ENCODE measurements at regions not wholly inside any gene's neighbourhood (a gene's known extent, or its start where the extent isn't known, plus 50 kb on each side); places are given as distances from the start of the nearest gene placed in this dataset.

DNA sequence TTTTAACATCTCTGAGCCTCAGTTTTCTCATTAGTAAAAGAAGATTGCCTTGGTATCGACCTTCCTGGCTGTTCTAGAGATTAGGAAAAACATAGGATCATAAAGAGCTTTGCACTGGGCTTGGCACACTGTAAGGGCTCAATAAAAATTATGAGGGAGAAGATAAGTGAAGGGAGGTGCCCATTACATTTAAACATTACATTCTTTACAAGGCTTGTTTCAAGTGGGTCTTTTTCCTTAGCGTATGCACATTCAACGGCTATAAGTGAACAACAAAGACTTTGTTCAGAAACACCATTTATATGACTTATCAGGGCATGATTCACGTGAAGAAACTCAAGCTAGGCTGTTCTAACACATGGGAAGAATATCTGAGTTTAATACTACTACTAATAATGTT lies 351.9 kb upstream of the NPVF start:
- no peak overlapping the region for H2AFZ ChIP-seq (ENCODE audit: low read depth, low read length)
- no peaks in the 10 kb centered on the region for H3K9me3 ChIP-seq (ENCODE audit: low read length)
- no peak overlapping the region for H3K9ac ChIP-seq (ENCODE audit: low read length)
- TF ChIP-seq, protein P1, sequence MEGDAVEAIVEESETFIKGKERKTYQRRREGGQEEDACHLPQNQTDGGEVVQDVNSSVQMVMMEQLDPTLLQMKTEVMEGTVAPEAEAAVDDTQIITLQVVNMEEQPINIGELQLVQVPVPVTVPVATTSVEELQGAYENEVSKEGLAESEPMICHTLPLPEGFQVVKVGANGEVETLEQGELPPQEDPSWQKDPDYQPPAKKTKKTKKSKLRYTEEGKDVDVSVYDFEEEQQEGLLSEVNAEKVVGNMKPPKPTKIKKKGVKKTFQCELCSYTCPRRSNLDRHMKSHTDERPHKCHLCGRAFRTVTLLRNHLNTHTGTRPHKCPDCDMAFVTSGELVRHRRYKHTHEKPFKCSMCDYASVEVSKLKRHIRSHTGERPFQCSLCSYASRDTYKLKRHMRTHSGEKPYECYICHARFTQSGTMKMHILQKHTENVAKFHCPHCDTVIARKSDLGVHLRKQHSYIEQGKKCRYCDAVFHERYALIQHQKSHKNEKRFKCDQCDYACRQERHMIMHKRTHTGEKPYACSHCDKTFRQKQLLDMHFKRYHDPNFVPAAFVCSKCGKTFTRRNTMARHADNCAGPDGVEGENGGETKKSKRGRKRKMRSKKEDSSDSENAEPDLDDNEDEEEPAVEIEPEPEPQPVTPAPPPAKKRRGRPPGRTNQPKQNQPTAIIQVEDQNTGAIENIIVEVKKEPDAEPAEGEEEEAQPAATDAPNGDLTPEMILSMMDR (IDR thresholded peaks at IDR 0.05; ENCODE audit: poor library complexity, severe bottlenecking) = no peak
- TF ChIP-seq EP300 (conservative IDR thresholded peaks at IDR 0.05; ENCODE audit: poor library complexity, severe bottlenecking) = no peak
- no peak for TF ChIP-seq SMC3 (conservative IDR thresholded peaks at IDR 0.05; ENCODE audit: poor library complexity)
- TF ChIP-seq POLR2AphosphoS5 (IDR thresholded peaks at IDR 0.05) = no peak
- TF ChIP-seq EZH2 (IDR thresholded peaks at IDR 0.05; ENCODE audit: borderline replicate concordance, insufficient read depth, low read length, poor library complexity, severe bottlenecking) = no peak
- TF ChIP-seq TAF1 (IDR thresholded peaks at IDR 0.05; ENCODE audit: low read depth) = no peak
- TF ChIP-seq RAD21 (conservative IDR thresholded peaks at IDR 0.05) = no peak
- TF ChIP-seq, protein P2, sequence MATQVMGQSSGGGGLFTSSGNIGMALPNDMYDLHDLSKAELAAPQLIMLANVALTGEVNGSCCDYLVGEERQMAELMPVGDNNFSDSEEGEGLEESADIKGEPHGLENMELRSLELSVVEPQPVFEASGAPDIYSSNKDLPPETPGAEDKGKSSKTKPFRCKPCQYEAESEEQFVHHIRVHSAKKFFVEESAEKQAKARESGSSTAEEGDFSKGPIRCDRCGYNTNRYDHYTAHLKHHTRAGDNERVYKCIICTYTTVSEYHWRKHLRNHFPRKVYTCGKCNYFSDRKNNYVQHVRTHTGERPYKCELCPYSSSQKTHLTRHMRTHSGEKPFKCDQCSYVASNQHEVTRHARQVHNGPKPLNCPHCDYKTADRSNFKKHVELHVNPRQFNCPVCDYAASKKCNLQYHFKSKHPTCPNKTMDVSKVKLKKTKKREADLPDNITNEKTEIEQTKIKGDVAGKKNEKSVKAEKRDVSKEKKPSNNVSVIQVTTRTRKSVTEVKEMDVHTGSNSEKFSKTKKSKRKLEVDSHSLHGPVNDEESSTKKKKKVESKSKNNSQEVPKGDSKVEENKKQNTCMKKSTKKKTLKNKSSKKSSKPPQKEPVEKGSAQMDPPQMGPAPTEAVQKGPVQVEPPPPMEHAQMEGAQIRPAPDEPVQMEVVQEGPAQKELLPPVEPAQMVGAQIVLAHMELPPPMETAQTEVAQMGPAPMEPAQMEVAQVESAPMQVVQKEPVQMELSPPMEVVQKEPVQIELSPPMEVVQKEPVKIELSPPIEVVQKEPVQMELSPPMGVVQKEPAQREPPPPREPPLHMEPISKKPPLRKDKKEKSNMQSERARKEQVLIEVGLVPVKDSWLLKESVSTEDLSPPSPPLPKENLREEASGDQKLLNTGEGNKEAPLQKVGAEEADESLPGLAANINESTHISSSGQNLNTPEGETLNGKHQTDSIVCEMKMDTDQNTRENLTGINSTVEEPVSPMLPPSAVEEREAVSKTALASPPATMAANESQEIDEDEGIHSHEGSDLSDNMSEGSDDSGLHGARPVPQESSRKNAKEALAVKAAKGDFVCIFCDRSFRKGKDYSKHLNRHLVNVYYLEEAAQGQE (IDR thresholded peaks at IDR 0.05; ENCODE audit: borderline replicate concordance) = no peak
- H3K4me3 ChIP-seq (ENCODE audit: low read length) = no peak overlapping the region
- H4K20me1 ChIP-seq (ENCODE audit: insufficient read depth) = no peaks in the 10 kb centered on the region
- H3K4me2 ChIP-seq (ENCODE audit: low read length) = no peak overlapping the region
- no peaks in the 10 kb centered on the region for H3K79me2 ChIP-seq (replicated peaks; ENCODE audit: insufficient read depth, low read length)
- no peaks in the 10 kb centered on the region for H3K9me2 ChIP-seq (ENCODE audit: insufficient read depth, low read length)
- H3K27me3 ChIP-seq (ENCODE audit: insufficient read depth, low read depth, low read length) = no peaks in the 10 kb centered on the region
- no peak overlapping the region for H3K27ac ChIP-seq (ENCODE audit: low read length)
- no peaks in the 10 kb centered on the region for H3K36me3 ChIP-seq (ENCODE audit: insufficient read depth, low read length)
- H3F3A ChIP-seq (ENCODE audit: insufficient read depth, low read length, poor library complexity, severe bottlenecking) = no peaks in the 10 kb centered on the region

DNA sequence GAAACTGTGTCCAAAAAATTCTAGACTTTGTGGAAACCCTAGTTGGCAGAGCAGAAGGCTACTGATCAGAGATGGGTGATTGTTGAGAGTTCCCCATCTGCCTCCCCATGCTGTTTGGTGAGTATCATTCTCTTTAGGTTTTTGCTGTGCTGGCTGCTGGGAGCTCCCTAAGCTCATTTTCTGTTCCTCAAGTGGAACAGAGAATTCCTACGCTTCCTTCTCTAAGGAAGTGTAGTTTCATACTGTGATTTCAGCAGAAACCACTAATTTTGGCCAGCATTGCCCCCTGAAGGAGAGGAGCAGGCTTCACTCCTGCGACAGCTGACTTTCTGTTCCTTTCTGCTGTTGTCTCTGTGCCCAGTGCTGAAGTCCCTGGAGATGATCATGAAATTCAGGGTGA lies 355.3 kb upstream of the NPVF start:
- TF ChIP-seq RAD21 (conservative IDR thresholded peaks at IDR 0.05) (no peak), EZH2 (IDR thresholded peaks at IDR 0.05; ENCODE audit: borderline replicate concordance, insufficient read depth, low read length, poor library complexity, severe bottlenecking) (no peak), SMC3 (conservative IDR thresholded peaks at IDR 0.05; ENCODE audit: poor library complexity) (no peak), POLR2AphosphoS5 (IDR thresholded peaks at IDR 0.05) (no peak), TAF1 (IDR thresholded peaks at IDR 0.05; ENCODE audit: low read depth) (no peak), EP300 (conservative IDR thresholded peaks at IDR 0.05; ENCODE audit: poor library complexity, severe bottlenecking) (no peak), MXI1 (conservative IDR thresholded peaks at IDR 0.05; ENCODE audit: poor library complexity, severe bottlenecking) (no peak)
- TF ChIP-seq, protein P2 (IDR thresholded peaks at IDR 0.05; ENCODE audit: borderline replicate concordance) = no peak
- TF ChIP-seq, protein P1 (IDR thresholded peaks at IDR 0.05; ENCODE audit: poor library complexity, severe bottlenecking) = no peak
- Histone ChIP-seq H3K36me3 (ENCODE audit: insufficient read depth, low read length) (no peaks in the 10 kb centered on the region), H3K27me3 (ENCODE audit: insufficient read depth, low read depth, low read length) (no peaks in the 10 kb centered on the region), H3K27ac (ENCODE audit: low read length) (no peak overlapping the region), H3K4me2 (ENCODE audit: low read length) (no peak overlapping the region), H3K9me2 (ENCODE audit: insufficient read depth, low read length) (no peaks in the 10 kb centered on the region), H3K9ac (ENCODE audit: low read length) (no peak overlapping the region), H3F3A (ENCODE audit: insufficient read depth, low read length, poor library complexity, severe bottlenecking) (no peaks in the 10 kb centered on the region), H4K20me1 (ENCODE audit: insufficient read depth) (no peaks in the 10 kb centered on the region), H3K4me3 (ENCODE audit: low read length) (no peak overlapping the region), H2AFZ (ENCODE audit: low read depth, low read length) (no peak overlapping the region), H3K9me3 (ENCODE audit: low read length) (no peaks in the 10 kb centered on the region), H3K79me2 (replicated peaks; ENCODE audit: insufficient read depth, low read length) (no peaks in the 10 kb centered on the region)

Data from neural cell (in vitro differentiated cells).